ENCODE measurements at regions not wholly inside any gene's neighbourhood (a gene's known extent, or its start where the extent isn't known, plus 50 kb on each side); places are given as distances from the start of the nearest gene placed in this dataset.
"Not testable (repeated sequence)": the region's sequence is repeated elsewhere in the genome, so short reads cannot be mapped to it uniquely, and the experiment has no call there.

DNA sequence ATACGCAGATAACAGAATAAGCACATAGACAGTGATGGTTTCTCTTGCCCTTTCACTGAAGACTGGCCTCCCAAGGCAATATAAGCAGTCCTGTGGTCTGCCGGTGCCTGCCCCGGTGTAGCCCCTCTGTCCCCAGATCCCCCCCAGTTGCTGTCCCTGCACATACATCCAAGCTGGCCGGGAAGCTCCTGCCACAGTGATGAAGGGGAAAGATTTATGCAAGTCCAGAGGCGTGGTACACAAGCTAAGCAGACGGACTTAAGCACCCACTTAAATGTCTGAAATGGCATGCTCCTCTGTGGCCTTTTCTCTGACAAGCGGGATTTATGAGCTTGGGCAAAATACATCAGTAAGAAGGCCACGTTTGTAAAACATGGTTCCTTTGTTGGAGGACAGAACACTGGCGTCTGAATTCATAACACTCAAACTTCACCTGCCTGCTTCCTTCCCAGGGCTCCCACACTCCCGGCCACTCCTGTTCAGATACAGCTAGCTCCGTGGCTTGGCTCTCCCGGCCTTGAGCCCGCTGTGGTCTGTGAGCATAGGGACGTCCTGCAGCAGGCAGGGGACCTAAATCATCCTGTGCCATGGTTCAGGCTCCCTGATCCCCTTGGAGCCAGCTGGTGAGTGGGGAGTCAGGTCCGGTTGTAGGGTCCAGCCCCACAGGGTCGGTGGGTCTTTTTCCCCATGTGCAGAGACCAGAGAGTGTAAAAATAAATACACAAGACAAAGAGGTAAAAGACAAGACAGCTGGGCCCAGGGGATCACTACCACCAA, 61.7 kb upstream of the PPP2R2D start:
- no peaks in the 10 kb centered on the region for H3K36me3 ChIP-seq (ENCODE audit: control insufficient read depth in 2 of 2, extremely low read depth in 1 of 2, insufficient read depth in 2 of 2, low read length in 2 of 2)
- ChIA-PET CTCF (no interaction called here), POLR2A (no interaction called here)
- H2AFZ ChIP-seq (ENCODE audit: low read depth, low read length) = no peak overlapping the region
- H3K9me3 ChIP-seq (replicated peaks; ENCODE audit: control insufficient read depth, insufficient read depth, low read length) = no peaks in the 10 kb centered on the region
- intact Hi-C loops (cut with micrococcal nuclease) = no loop called here
- H3K9ac ChIP-seq (replicated peaks; ENCODE audit: extremely low read depth, insufficient read depth, low read length) = no peak overlapping the region
- no peak overlapping the region for H3K4me2 ChIP-seq (ENCODE audit: insufficient read depth, low read length)
- no peaks in the 10 kb centered on the region for H4K20me1 ChIP-seq (replicated peaks; ENCODE audit: control insufficient read depth, extremely low read depth, insufficient read depth, low read length)
- BruUV-seq (replicated peaks) = no TSS peak
- H3K4me1 ChIP-seq (ENCODE audit: control insufficient read depth, extremely low read depth, insufficient read depth, low read length) = no peaks in the 10 kb centered on the region
- H3K4me3 ChIP-seq (replicated peaks in 1 of 3; ENCODE audit: insufficient read depth in 1 of 3, low read depth in 1 of 3, low read length in 3 of 3) = no peak overlapping the region
- FAIRE-seq (no peak), DNase-seq (ENCODE audit: low read depth, low spot score) (no peak)
- no peaks in the 10 kb centered on the region for H3K79me2 ChIP-seq (ENCODE audit: control insufficient read depth, insufficient read depth, low read length)
- dilution Hi-C loops (cut with MboI; ENCODE audit: extremely low pct_ligation_motif_present, low sequenced_read_pairs) = no loop called here
- no peaks in the 10 kb centered on the region for H3K27me3 ChIP-seq (ENCODE audit: control insufficient read depth in 2 of 2, insufficient read depth in 2 of 2, low read length in 2 of 2)
- H3K27ac ChIP-seq (ENCODE audit: insufficient read depth, low read depth, low read length) = no peak overlapping the region
- H3K9me1 ChIP-seq (replicated peaks; ENCODE audit: control insufficient read depth, extremely low read depth, insufficient read depth, low read length) = no peaks in the 10 kb centered on the region
- TF ChIP-seq MYC (IDR thresholded peaks at IDR 0.05; ENCODE audit: low read depth, low read length) (no peak), JUN (IDR thresholded peaks at IDR 0.05; ENCODE audit: borderline replicate concordance, insufficient read depth, insufficient read length, low read depth) (no peak), EZH2 (IDR thresholded peaks at IDR 0.05; ENCODE audit: borderline replicate concordance, low read depth, low read length, severe bottlenecking) (no peak), POLR2AphosphoS5 (IDR thresholded peaks at IDR 0.05; ENCODE audit: insufficient read depth, low read depth, low read length) (no peak), GATA2 (IDR thresholded peaks at IDR 0.05; ENCODE audit: insufficient read depth, insufficient read length, low read depth, low read length) (no peak), POLR2A (IDR thresholded peaks at IDR 0.05; ENCODE audit: low read depth, low read length) (no peak), FOS (IDR thresholded peaks at IDR 0.05; ENCODE audit: borderline replicate concordance, insufficient read depth, low read length) (no peak)
- TF ChIP-seq, protein P1, sequence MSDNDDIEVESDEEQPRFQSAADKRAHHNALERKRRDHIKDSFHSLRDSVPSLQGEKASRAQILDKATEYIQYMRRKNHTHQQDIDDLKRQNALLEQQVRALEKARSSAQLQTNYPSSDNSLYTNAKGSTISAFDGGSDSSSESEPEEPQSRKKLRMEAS (IDR thresholded peaks at IDR 0.05; ENCODE audit: insufficient read depth, insufficient read length) = no peak
- TF ChIP-seq, protein P2, sequence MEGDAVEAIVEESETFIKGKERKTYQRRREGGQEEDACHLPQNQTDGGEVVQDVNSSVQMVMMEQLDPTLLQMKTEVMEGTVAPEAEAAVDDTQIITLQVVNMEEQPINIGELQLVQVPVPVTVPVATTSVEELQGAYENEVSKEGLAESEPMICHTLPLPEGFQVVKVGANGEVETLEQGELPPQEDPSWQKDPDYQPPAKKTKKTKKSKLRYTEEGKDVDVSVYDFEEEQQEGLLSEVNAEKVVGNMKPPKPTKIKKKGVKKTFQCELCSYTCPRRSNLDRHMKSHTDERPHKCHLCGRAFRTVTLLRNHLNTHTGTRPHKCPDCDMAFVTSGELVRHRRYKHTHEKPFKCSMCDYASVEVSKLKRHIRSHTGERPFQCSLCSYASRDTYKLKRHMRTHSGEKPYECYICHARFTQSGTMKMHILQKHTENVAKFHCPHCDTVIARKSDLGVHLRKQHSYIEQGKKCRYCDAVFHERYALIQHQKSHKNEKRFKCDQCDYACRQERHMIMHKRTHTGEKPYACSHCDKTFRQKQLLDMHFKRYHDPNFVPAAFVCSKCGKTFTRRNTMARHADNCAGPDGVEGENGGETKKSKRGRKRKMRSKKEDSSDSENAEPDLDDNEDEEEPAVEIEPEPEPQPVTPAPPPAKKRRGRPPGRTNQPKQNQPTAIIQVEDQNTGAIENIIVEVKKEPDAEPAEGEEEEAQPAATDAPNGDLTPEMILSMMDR (IDR thresholded peaks at IDR 0.05; ENCODE audit: extremely low read depth in 1 of 2, insufficient read depth in 1 of 2, low read depth in 1 of 2, low read length in 2 of 2) = no peak

DNA sequence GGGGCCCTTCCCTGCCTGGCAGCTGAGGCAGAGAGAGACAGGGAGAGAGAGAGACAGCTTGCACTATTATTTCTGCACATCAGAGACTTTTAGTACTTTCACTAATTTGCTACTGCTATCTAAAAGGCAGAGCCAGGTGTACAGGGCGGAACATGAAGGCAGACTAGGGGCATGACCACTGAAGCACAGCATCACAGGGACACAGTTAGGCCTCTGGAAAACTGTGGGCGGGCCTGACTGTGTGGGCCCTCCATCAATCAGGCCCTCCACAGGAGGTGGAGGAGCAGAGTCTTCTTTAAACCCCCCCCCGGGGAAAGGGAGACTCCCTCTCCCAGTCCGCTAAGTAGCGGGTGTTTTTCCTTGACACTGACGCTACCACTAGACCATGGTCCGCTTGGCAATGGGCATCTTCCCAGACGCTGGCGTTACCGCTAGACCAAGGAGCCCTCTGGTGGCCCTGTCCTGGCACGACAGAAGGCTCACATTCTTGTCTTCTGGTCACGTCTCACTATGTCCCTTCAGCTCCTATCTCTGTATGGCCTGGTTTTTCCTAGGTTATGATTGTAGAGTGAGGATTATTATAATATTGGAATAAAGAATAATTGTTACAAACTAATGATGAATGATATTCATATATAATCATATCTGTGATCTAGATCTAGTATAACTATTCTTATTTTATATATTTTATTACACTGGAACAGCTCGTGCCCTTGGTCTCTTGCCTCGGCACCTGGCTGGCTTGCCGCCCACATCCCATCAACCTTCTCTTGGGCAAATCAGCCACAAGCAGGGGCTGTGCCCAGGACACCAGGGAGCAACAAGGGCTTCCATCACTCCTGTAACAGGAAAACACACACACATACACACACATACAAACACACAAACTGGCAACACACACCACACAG, 60.7 kb upstream of the PPP2R2D start:
- H3K9me3 ChIP-seq (replicated peaks; ENCODE audit: control insufficient read depth, insufficient read depth, low read length); H3K27me3 ChIP-seq (ENCODE audit: control insufficient read depth in 2 of 2, insufficient read depth in 2 of 2, low read length in 2 of 2); CTCF ChIA-PET; intact Hi-C loops (cut with micrococcal nuclease); H2AFZ ChIP-seq (ENCODE audit: low read depth, low read length); H3K9me1 ChIP-seq (replicated peaks; ENCODE audit: control insufficient read depth, extremely low read depth, insufficient read depth, low read length); H3K4me2 ChIP-seq (ENCODE audit: insufficient read depth, low read length); H3K4me3 ChIP-seq (replicated peaks in 1 of 3; ENCODE audit: insufficient read depth in 1 of 3, low read depth in 1 of 3, low read length in 3 of 3); H3K4me1 ChIP-seq (ENCODE audit: control insufficient read depth, extremely low read depth, insufficient read depth, low read length); H3K79me2 ChIP-seq (ENCODE audit: control insufficient read depth, insufficient read depth, low read length); POLR2A ChIA-PET; H3K27ac ChIP-seq (ENCODE audit: insufficient read depth, low read depth, low read length); DNase-seq (ENCODE audit: low read depth, low spot score); FAIRE-seq; H3K36me3 ChIP-seq (ENCODE audit: control insufficient read depth in 2 of 2, extremely low read depth in 1 of 2, insufficient read depth in 2 of 2, low read length in 2 of 2); H4K20me1 ChIP-seq (replicated peaks; ENCODE audit: control insufficient read depth, extremely low read depth, insufficient read depth, low read length); BruUV-seq (replicated peaks); dilution Hi-C loops (cut with MboI; ENCODE audit: extremely low pct_ligation_motif_present, low sequenced_read_pairs); H3K9ac ChIP-seq (replicated peaks; ENCODE audit: extremely low read depth, insufficient read depth, low read length): not testable (repeated sequence)
